ENCODE measurements at regions not wholly inside any gene's neighbourhood (a gene's known extent, or its start where the extent isn't known, plus 50 kb on each side); places are given as distances from the start of the nearest gene placed in this dataset.

DNA sequence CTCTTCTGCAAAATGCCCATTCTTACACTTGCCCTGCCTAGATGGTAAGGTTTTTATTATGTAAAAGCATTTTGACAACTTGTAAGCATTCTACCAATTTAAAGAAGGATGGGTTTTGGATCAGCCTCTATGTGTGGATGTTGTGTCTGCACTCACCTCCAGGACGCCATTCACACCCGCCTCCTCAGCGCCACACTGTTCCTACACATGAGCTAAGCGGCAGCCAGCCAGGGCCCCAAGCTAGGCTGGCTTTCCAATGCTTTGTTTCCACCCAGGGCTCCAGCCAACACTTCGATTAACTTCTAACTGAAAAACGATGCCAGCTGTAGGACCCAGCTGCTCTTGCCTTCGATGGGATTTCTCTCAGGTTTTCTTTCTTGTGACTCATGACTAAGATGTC, 73.3 kb upstream of the FZD7 start:
- intact Hi-C loops (cut with micrococcal nuclease) = no loop called here
- Mint-ChIP-seq H3K4me1 (peaks cover 0 to 9% (median 2%) of the 10 kb centered on the region in 7 donors), H3K27ac (peak overlapping the region in 1 of 9 donors; percentile 27), H3K9me3 (no peaks in the 10 kb centered on the region), H3K36me3 (no peaks in the 10 kb centered on the region), H3K27me3 (peaks cover 0 to 17% (median 12%) of the 10 kb centered on the region in 5 donors), H3K4me3 (no peak overlapping the region)
- Histone ChIP-seq H3K27me3 (ENCODE audit: control insufficient read depth in 2 of 2, insufficient read depth in 2 of 2, low read length in 2 of 2) (no peaks in the 10 kb centered on the region), H3K4me3 (ENCODE audit: low read length) (no peak overlapping the region), H3K4me1 (ENCODE audit: control insufficient read depth in 2 of 2, insufficient read depth in 2 of 2, low read length in 2 of 2) (peaks cover 0 to 3% of the 10 kb centered on the region in 2 donors), H3K27ac (ENCODE audit: low read depth, low read length) (no peak overlapping the region), H3K36me3 (ENCODE audit: control insufficient read depth in 2 of 3, insufficient read depth in 3 of 3, low read length in 3 of 3) (no peaks in the 10 kb centered on the region), H3K9me3 (ENCODE audit: control insufficient read depth in 2 of 3, low read length in 3 of 3) (no peaks in the 10 kb centered on the region)
- DNase-seq (no peak), ATAC-seq (no peak)
- POLR2A ChIA-PET = interaction anchor here (0.7 kb wide), 1 partner anchor 42 kb away, joined by 3 read pairs; no protein-coding TSS in a partner anchor
- CTCF ChIA-PET = no interaction called here

DNA sequence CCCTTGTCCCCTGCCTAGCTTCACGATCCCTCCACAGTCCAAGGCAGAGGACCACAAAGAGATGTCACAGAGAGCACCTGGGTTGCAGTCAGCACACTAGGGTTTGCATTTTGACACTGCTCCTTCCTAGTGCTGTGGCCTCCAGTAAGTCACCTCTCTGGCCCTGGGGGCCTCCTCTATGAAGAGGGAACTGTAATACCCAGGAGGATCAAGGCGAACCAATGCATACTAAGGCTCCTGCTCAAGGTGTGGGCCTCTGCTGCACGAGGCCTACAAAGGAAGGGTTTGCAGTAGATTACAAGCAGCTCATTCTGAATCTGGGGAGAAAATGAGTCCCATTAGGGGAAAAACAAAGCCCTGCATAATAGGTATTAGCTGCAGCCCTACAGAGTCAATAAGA, 72.3 kb upstream of the FZD7 start:
- Histone ChIP-seq H3K36me3 (ENCODE audit: control insufficient read depth in 2 of 3, insufficient read depth in 3 of 3, low read length in 3 of 3) (no peaks in the 10 kb centered on the region), H3K9me3 (ENCODE audit: control insufficient read depth in 2 of 3, low read length in 3 of 3) (no peaks in the 10 kb centered on the region), H3K4me3 (ENCODE audit: low read length) (no peak overlapping the region), H3K4me1 (ENCODE audit: control insufficient read depth in 2 of 2, insufficient read depth in 2 of 2, low read length in 2 of 2) (peaks cover 0 to 3% of the 10 kb centered on the region in 2 donors), H3K27ac (ENCODE audit: low read depth, low read length) (no peak overlapping the region), H3K27me3 (ENCODE audit: control insufficient read depth in 2 of 2, insufficient read depth in 2 of 2, low read length in 2 of 2) (no peaks in the 10 kb centered on the region)
- H3K4me1 Mint-ChIP-seq = peaks cover 0 to 9% (median 2%) of the 10 kb centered on the region in 7 donors
- H3K4me3 Mint-ChIP-seq = no peak overlapping the region
- no peaks in the 10 kb centered on the region for H3K36me3 Mint-ChIP-seq
- peaks cover 0 to 11% (median 7%) of the 10 kb centered on the region in 5 donors for H3K27me3 Mint-ChIP-seq
- DNase-seq (no peak), ATAC-seq (no peak)
- H3K27ac Mint-ChIP-seq = no peak overlapping the region
- intact Hi-C loops (cut with micrococcal nuclease) = no loop called here
- ChIA-PET POLR2A (no interaction called here), CTCF (no interaction called here)
- no peaks in the 10 kb centered on the region for H3K9me3 Mint-ChIP-seq

DNA sequence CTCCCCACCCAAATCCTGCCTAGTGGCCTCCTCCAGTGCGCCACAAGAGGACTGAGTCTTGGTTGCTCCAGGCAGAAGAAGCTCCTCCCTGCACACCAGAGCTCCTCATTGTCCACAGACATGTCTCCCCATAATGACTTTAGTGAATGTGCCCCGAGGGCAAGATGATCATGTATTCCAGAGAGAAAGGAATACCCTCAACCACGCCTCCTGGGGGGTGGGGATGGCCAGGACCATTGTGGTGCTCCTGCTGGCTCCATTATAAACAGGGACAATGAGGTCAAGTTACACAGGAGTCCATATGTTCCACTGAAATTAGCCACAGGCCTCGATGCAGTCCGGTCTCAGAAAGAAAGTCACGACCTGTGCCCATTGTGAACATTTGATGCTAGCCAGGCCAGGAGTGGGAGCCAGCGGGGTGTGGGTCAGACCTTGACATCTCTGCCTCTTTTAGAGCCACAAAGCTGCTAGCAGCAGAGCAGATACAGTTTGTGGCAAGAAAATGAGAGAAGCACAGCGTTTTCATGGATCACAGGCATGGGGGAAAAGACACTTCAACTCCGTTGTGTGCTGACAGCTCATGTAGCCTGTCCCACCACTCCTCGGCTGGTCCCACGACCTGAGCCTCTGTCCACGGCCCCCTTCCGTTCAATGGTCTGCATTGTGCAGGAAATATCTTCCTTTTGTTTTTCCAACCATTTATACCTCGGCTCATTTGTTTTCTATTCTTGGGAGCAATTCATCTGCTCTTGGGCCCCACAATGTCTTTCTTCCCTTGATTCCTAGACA, 70.7 kb upstream of the FZD7 start:
- no peak overlapping the region for H3K4me3 Mint-ChIP-seq
- CTCF ChIA-PET = no interaction called here
- no peak for DNase-seq
- H3K27ac ChIP-seq (ENCODE audit: low read depth, low read length) = no peak overlapping the region
- no peaks in the 10 kb centered on the region for H3K36me3 Mint-ChIP-seq
- no peaks in the 10 kb centered on the region for H3K27me3 ChIP-seq (ENCODE audit: control insufficient read depth in 2 of 2, insufficient read depth in 2 of 2, low read length in 2 of 2)
- intact Hi-C loops (cut with micrococcal nuclease) = no loop called here
- no peak overlapping the region for H3K4me3 ChIP-seq (ENCODE audit: low read length)
- no peaks in the 10 kb centered on the region for H3K36me3 ChIP-seq (ENCODE audit: control insufficient read depth in 2 of 3, insufficient read depth in 3 of 3, low read length in 3 of 3)
- no peak overlapping the region for H3K27ac Mint-ChIP-seq
- no peaks in the 10 kb centered on the region for H3K9me3 Mint-ChIP-seq
- ATAC-seq = no peak
- peaks cover 0 to 8% (median 0%) of the 10 kb centered on the region in 5 donors for H3K27me3 Mint-ChIP-seq
- H3K9me3 ChIP-seq (ENCODE audit: control insufficient read depth in 2 of 3, low read length in 3 of 3) = no peaks in the 10 kb centered on the region
- POLR2A ChIA-PET = no interaction called here
- peaks cover 0 to 3% of the 10 kb centered on the region in 2 donors for H3K4me1 ChIP-seq (ENCODE audit: control insufficient read depth in 2 of 2, insufficient read depth in 2 of 2, low read length in 2 of 2)
- H3K4me1 Mint-ChIP-seq = peaks cover 0 to 9% (median 2%) of the 10 kb centered on the region in 7 donors

DNA sequence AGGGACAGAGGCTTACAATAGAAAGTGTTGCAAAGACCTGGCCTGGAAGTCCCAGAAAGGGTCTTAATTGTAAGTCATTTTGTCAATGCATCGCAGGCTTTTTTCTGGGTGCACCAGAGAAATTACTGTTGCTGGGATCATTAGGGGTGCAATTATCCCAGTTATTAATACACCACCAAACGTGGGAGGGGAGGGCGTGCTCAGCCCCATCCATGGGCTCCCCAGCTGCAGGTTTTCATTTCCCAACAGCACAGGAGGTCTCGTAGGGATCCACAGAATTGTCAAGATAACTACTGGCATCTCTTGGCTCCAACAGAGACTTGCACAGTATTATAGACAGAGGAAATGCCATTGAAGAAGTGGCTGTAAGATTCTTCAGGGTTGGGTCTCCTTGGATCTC, 69.6 kb upstream of the FZD7 start:
- no peak for ATAC-seq
- no peaks in the 10 kb centered on the region for H3K36me3 Mint-ChIP-seq
- Histone ChIP-seq H3K27me3 (ENCODE audit: control insufficient read depth in 2 of 2, insufficient read depth in 2 of 2, low read length in 2 of 2) (no peaks in the 10 kb centered on the region), H3K9me3 (ENCODE audit: control insufficient read depth in 2 of 3, low read length in 3 of 3) (no peaks in the 10 kb centered on the region), H3K27ac (ENCODE audit: low read depth, low read length) (no peak overlapping the region), H3K4me1 (ENCODE audit: control insufficient read depth in 2 of 2, insufficient read depth in 2 of 2, low read length in 2 of 2) (peaks cover 0 to 3% of the 10 kb centered on the region in 2 donors), H3K4me3 (ENCODE audit: low read length) (no peak overlapping the region), H3K36me3 (ENCODE audit: control insufficient read depth in 2 of 3, insufficient read depth in 3 of 3, low read length in 3 of 3) (no peaks in the 10 kb centered on the region)
- CTCF ChIA-PET = interaction anchor here (1.3 kb wide), 1 partner anchor 214 kb away, joined by 4 read pairs; no protein-coding TSS in a partner anchor
- peaks cover 0 to 9% (median 3%) of the 10 kb centered on the region in 7 donors for H3K4me1 Mint-ChIP-seq
- H3K4me3 Mint-ChIP-seq = no peak overlapping the region
- DNase-seq = no peak
- H3K27ac Mint-ChIP-seq = peak overlapping the region in 1 of 9 donors; percentile 84
- intact Hi-C loops (cut with micrococcal nuclease) = no loop called here
- no peaks in the 10 kb centered on the region for H3K9me3 Mint-ChIP-seq
- POLR2A ChIA-PET = no interaction called here
- H3K27me3 Mint-ChIP-seq = peaks cover 0 to 8% (median 0%) of the 10 kb centered on the region in 5 donors

DNA sequence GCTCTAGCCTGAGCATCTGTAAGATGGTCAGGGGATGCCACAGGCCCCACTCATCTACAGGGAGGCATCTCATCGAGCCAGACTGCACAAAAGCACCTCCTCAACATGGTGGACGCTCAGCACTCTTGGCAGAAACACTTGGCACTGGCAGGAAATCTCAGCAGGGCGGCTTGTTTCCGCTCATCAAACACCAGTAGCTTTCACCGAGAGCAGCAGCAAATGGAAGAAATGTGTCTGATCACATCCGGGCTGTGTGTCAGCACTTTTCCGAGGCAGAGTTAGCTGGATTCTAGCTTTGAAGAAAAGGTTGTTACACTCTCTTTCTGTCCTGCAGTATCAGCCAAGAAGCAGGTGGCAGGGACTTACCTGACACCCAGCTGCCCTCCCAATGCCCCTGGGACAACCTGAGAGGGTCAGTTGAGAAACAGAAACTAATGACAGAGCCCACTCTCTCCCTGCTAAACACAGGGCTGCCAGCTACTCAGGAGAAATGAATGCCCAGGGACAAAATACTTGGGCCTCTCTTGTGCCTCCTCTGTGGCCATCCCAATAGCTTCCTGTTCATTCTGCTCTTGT, 68.9 kb upstream of the FZD7 start:
- peak overlapping the region in 5 of 10 donors; percentile 20 to 67 (median 49) for H3K4me3 Mint-ChIP-seq

DNA sequence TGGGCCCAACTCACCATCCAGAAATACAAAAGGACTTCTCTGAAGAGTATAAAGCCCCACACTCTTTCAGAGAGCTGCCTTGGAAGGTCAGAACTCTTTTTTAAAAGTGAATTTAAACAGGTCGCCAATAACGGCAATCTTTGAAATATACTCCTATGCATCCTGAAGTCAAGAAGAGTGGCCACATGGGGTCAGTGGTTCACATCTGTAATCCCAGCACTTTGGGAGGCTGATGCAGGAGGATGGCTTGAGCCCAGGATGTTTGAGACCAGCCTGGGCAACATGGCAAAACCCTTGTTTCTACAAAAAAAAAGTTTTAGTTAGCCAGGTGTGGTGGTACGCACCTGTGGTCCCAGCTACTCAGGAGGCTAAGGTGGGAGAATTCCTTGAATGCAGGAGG, 68.1 kb upstream of the FZD7 start:
- Histone ChIP-seq H3K27ac (ENCODE audit: low read depth, low read length) (no peak overlapping the region), H3K4me1 (ENCODE audit: control insufficient read depth in 2 of 2, insufficient read depth in 2 of 2, low read length in 2 of 2) (peaks cover 0 to 3% of the 10 kb centered on the region in 2 donors), H3K9me3 (ENCODE audit: control insufficient read depth in 2 of 3, low read length in 3 of 3) (no peaks in the 10 kb centered on the region), H3K36me3 (ENCODE audit: control insufficient read depth in 2 of 3, insufficient read depth in 3 of 3, low read length in 3 of 3) (no peaks in the 10 kb centered on the region), H3K27me3 (ENCODE audit: control insufficient read depth in 2 of 2, insufficient read depth in 2 of 2, low read length in 2 of 2) (no peaks in the 10 kb centered on the region), H3K4me3 (ENCODE audit: low read length) (no peak overlapping the region)
- intact Hi-C loops (cut with micrococcal nuclease) = no loop called here
- Mint-ChIP-seq H3K27me3 (peaks cover 0 to 10% (median 0%) of the 10 kb centered on the region in 5 donors), H3K27ac (no peak overlapping the region), H3K9me3 (no peaks in the 10 kb centered on the region), H3K4me1 (peaks cover 0 to 8% (median 5%) of the 10 kb centered on the region in 7 donors), H3K4me3 (no peak overlapping the region), H3K36me3 (peaks cover 0 to 3% (median 0%) of the 10 kb centered on the region in 5 donors)
- ATAC-seq (no peak), DNase-seq (no peak)
- ChIA-PET CTCF (interaction anchor here (1.3 kb wide), 1 partner anchor 213 kb away, joined by 4 read pairs; no protein-coding TSS in a partner anchor), POLR2A (no interaction called here)

More for the DNA sequence above, 68.9 kb upstream of the FZD7 start:
- intact Hi-C loops (cut with micrococcal nuclease) = no loop called here
- peak; percentile 75 for ATAC-seq
- H3K4me3 ChIP-seq (ENCODE audit: low read length) = no peak overlapping the region
- H3K9me3 Mint-ChIP-seq = no peaks in the 10 kb centered on the region
- no peaks in the 10 kb centered on the region for H3K36me3 ChIP-seq (ENCODE audit: control insufficient read depth in 2 of 3, insufficient read depth in 3 of 3, low read length in 3 of 3)
- H3K36me3 Mint-ChIP-seq = no peaks in the 10 kb centered on the region
- peaks cover 0 to 10% (median 0%) of the 10 kb centered on the region in 5 donors for H3K27me3 Mint-ChIP-seq
- no peaks in the 10 kb centered on the region for H3K27me3 ChIP-seq (ENCODE audit: control insufficient read depth in 2 of 2, insufficient read depth in 2 of 2, low read length in 2 of 2)
- peak overlapping the region in 4 of 9 donors; percentile 36 to 84 (median 80) for H3K27ac Mint-ChIP-seq
- peaks cover 0 to 9% (median 5%) of the 10 kb centered on the region in 7 donors for H3K4me1 Mint-ChIP-seq
- H3K27ac ChIP-seq (ENCODE audit: low read depth, low read length) = no peak overlapping the region
- peak in 8 of 9 donors; percentile 23 to 60 (median 36) for DNase-seq
- H3K9me3 ChIP-seq (ENCODE audit: control insufficient read depth in 2 of 3, low read length in 3 of 3) = no peaks in the 10 kb centered on the region
- ChIA-PET CTCF (interaction anchor here (1.3 kb wide), 1 partner anchor 213 kb away, joined by 4 read pairs; no protein-coding TSS in a partner anchor), POLR2A (no interaction called here)
- peaks cover 0 to 3% of the 10 kb centered on the region in 2 donors for H3K4me1 ChIP-seq (ENCODE audit: control insufficient read depth in 2 of 2, insufficient read depth in 2 of 2, low read length in 2 of 2)
